WTC11 (cell line): ENCODE measurements at regions not wholly inside any gene's neighbourhood (a gene's known extent, or its start where the extent isn't known, plus 50 kb on each side); places are given as distances from the start of the nearest gene placed in this dataset.

Source experiments
- ATAC-seq: fragments of 200-7000 bp; cut with Tn5 transposase; 2 replicates; pipeline ENCODE4 v1.10.0; 2021; ENCODE audit warnings: mild to moderate bottlenecking, moderate library complexity
- CTCF ChIA-PET: fragments of 300-600 bp; sonication (Branson Sonifier 250); formaldehyde crosslinking; loops from one replicate; lab custom pipeline; 2021; ENCODE audit warnings: antibody characterized with exemption; lab: Charles Lee
- POLR2A ChIA-PET: fragments of 350-600 bp; sonication (Branson Sonifier 250); formaldehyde crosslinking; loops from one replicate; lab custom pipeline; 2021; ENCODE audit warnings: antibody characterized with exemption; lab: Charles Lee
- DNase-seq: peaks from one replicate; pipeline ENCODE4 v3.0.0; 2021; ENCODE audit warnings: low spot score
- H3K27ac Mint-ChIP-seq: 2 replicates; pipeline ENCODE4 v1.8.0; 2021; ENCODE audit warnings: mixed read lengths
- H3K27me3 Mint-ChIP-seq: 2 replicates; pipeline ENCODE4 v1.8.0; 2021; ENCODE audit warnings: low read depth, mild to moderate bottlenecking, moderate library complexity, mixed read lengths
- H3K36me3 Mint-ChIP-seq: 2 replicates; pipeline ENCODE4 v1.8.0; 2021; ENCODE audit warnings: mixed read lengths
- H3K4me1 Mint-ChIP-seq: 2 replicates; pipeline ENCODE4 v1.8.0; 2022; ENCODE audit warnings: mixed read lengths
- H3K4me3 Mint-ChIP-seq: 2 replicates; pipeline ENCODE4 v1.8.0; 2021; ENCODE audit warnings: mild to moderate bottlenecking, moderate library complexity, mixed read lengths
- H3K9me3 Mint-ChIP-seq: 2 replicates; pipeline ENCODE4 v1.8.0; 2021; ENCODE audit warnings: mixed read lengths
- CREM ChIP-seq: sonication (generic); formaldehyde crosslinking; IDR thresholded peaks from 2 replicates; pipeline ENCODE4 v1.8.1; 2022; ENCODE audit warnings: mild to moderate bottlenecking, missing genetic modification reagents, moderate library complexity
- ELF4 ChIP-seq: sonication (generic); formaldehyde crosslinking; IDR thresholded peaks from 2 replicates; pipeline ENCODE4 v1.8.1; 2022; ENCODE audit warnings: low read depth, mild to moderate bottlenecking, moderate library complexity, missing genetic modification reagents
- GRHL2 ChIP-seq: fragments of 250-450 bp; sonication (Bioruptor Pico); IDR thresholded peaks from 2 replicates; pipeline ENCODE4 v1.8.0; 2022; ENCODE audit warnings: mild to moderate bottlenecking, moderate library complexity; ENCODE audit not compliant: insufficient replicate concordance, severe bottlenecking
- HMGA2 ChIP-seq: fragments of 250-450 bp; sonication (Bioruptor Pico); IDR thresholded peaks from 2 replicates; pipeline ENCODE4 v1.4.0; 2021; ENCODE audit warnings: mild to moderate bottlenecking, moderate library complexity
- IRF2 ChIP-seq: sonication (generic); formaldehyde crosslinking; IDR thresholded peaks from 2 replicates; pipeline ENCODE4 v1.8.0; 2022; ENCODE audit warnings: low read depth, missing genetic modification reagents, borderline replicate concordance
- JUN ChIP-seq: sonication (generic); formaldehyde crosslinking; IDR thresholded peaks from 2 replicates; pipeline ENCODE4 v1.8.0; 2023; ENCODE audit warnings: mild to moderate bottlenecking, missing genetic modification reagents
- RORB ChIP-seq: fragments of 250-450 bp; sonication (Bioruptor Pico); IDR thresholded peaks from 2 replicates; pipeline ENCODE4 v1.9.0; 2021; ENCODE audit warnings: mild to moderate bottlenecking
- TP53 ChIP-seq: sonication (generic); formaldehyde crosslinking; IDR thresholded peaks from 2 replicates; pipeline ENCODE4 v1.8.1; 2023; ENCODE audit warnings: mild to moderate bottlenecking, missing genetic modification reagents
- ZNF219 ChIP-seq: sonication (generic); formaldehyde crosslinking; IDR thresholded peaks from 2 replicates; pipeline ENCODE4 v1.8.0; 2023; ENCODE audit warnings: missing genetic modification reagents, mild to moderate bottlenecking, borderline replicate concordance
- TF ChIP-seq, protein P1 (sequence below): sonication (generic); formaldehyde crosslinking; IDR thresholded peaks from 2 replicates; pipeline ENCODE4 v1.8.1; 2022; ENCODE audit warnings: missing genetic modification reagents, borderline replicate concordance
- TF ChIP-seq, protein P2 (sequence below): fragments of 250-450 bp; sonication (Bioruptor Pico); IDR thresholded peaks from 2 replicates; pipeline ENCODE4 v1.9.0; 2021; ENCODE audit warnings: moderate library complexity, mild to moderate bottlenecking, inconsistent platforms, borderline replicate concordance
- TF ChIP-seq, protein P3 (sequence below): sonication (generic); formaldehyde crosslinking; IDR thresholded peaks from 2 replicates; pipeline ENCODE4 v1.8.1; 2022; ENCODE audit warnings: mild to moderate bottlenecking, moderate library complexity, missing genetic modification reagents
- TF ChIP-seq, protein P4 (sequence below): fragments of 250-450 bp; sonication (Bioruptor Pico); conservative IDR thresholded peaks from 2 replicates; pipeline ENCODE4 v1.9.0; 2021; ENCODE audit warnings: mild to moderate bottlenecking
- TF ChIP-seq, protein P5 (sequence below): fragments of 250-450 bp; sonication (Bioruptor Pico); IDR thresholded peaks from 2 replicates; pipeline ENCODE4 v1.8.0; 2021; ENCODE audit warnings: mild to moderate bottlenecking
- TF ChIP-seq, protein P6 (sequence below): sonication (generic); formaldehyde crosslinking; IDR thresholded peaks from 2 replicates; pipeline ENCODE4 v1.8.1; 2023; ENCODE audit warnings: mild to moderate bottlenecking, moderate library complexity, missing genetic modification reagents

DNA sequence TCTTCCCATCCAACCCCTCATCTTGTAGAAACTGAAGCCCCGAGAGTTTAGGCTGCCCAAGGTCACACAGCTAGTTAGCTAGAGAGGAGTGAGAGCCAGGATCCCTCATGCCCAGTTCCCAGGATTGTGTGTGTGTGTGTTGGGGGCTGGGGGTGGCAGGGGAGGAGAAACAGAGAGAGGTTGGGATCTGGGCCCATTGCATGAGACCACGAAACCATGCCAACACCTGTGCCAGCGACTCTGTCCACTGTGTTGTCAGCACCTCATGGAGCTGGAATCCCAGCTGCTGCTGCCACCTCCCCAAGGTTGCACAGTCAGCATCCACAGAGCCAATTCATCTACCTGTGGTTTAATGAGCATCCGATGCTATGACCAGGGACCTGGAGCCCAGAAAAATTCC, 115.4 kb upstream of the ZC3H12A start:
- Mint-ChIP-seq H3K36me3 (no peaks in the 10 kb centered on the region), H3K27me3 (peaks cover 6% of the 10 kb centered on the region), H3K27ac (no peak overlapping the region), H3K4me1 (peaks cover 26% of the 10 kb centered on the region), H3K9me3 (no peaks in the 10 kb centered on the region; the same call in 1 of the 2 replicates), H3K4me3 (no peak overlapping the region)
- POLR2A ChIA-PET, result no interaction called here
- DNase-seq (no peak), ATAC-seq (no peak)
- no peak for TF ChIP-seq IRF2
- CTCF ChIA-PET, result no interaction called here

DNA sequence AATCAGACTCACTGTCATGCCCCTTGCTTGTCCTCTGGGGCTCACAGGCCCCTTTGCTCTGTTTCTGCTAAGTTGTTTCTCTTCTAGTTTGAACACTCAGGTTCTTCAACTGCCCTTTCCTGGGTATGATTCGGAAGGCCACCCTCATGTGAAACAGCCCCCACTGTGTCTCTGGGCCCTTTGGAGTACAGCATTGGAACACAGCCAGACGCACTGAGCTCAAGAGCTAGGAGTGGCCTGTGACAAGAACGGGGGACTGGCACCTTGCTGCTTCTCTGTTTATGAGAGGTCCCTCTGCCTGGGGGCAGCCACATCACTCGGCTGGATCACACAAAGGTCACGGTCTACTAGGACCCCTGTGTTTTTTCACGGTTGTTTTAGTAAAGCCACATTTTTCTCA, 114.4 kb upstream of the ZC3H12A start:
- H3K36me3 Mint-ChIP-seq, result no peaks in the 10 kb centered on the region
- no peak overlapping the region for H3K4me3 Mint-ChIP-seq
- no peaks in the 10 kb centered on the region; the same call in 1 of the 2 replicates for H3K9me3 Mint-ChIP-seq
- ChIA-PET POLR2A (no interaction called here), CTCF (interaction anchor here (0.7 kb wide), 1 partner anchor 17 kb away, joined by 3 read pairs; no protein-coding TSS in a partner anchor)
- ATAC-seq (no peak), DNase-seq (no peak)
- H3K27ac Mint-ChIP-seq, result no peak overlapping the region
- H3K4me1 Mint-ChIP-seq, result peaks cover 27% of the 10 kb centered on the region
- H3K27me3 Mint-ChIP-seq, result peaks cover 6% of the 10 kb centered on the region
- TF ChIP-seq, protein P1, sequence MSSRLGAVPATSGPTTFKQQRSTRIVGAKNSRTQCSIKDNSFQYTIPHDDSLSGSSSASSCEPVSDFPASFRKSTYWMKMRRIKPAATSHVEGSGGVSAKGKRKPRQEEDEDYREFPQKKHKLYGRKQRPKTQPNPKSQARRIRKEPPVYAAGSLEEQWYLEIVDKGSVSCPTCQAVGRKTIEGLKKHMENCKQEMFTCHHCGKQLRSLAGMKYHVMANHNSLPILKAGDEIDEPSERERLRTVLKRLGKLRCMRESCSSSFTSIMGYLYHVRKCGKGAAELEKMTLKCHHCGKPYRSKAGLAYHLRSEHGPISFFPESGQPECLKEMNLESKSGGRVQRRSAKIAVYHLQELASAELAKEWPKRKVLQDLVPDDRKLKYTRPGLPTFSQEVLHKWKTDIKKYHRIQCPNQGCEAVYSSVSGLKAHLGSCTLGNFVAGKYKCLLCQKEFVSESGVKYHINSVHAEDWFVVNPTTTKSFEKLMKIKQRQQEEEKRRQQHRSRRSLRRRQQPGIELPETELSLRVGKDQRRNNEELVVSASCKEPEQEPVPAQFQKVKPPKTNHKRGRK (CRISPR knock-in tag), result no peak
- TF ChIP-seq TP53 (CRISPR knock-in tag) (no peak), HMGA2 (no peak), GRHL2 (CRISPR knock-in tag) (no peak), ELF4 (CRISPR knock-in tag) (no peak), ZNF219 (no peak), RORB (CRISPR knock-in tag) (no peak), JUN (CRISPR knock-in tag) (no peak), CREM (CRISPR knock-in tag) (no peak)
- TF ChIP-seq, protein P2, sequence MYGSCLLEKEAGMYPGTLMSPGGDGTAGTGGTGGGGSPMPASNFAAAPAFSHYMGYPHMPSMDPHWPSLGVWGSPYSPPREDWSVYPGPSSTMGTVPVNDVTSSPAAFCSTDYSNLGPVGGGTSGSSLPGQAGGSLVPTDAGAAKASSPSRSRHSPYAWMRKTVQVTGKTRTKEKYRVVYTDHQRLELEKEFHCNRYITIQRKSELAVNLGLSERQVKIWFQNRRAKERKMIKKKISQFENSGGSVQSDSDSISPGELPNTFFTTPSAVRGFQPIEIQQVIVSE (CRISPR knock-in tag), result no peak
- TF ChIP-seq, protein P3, sequence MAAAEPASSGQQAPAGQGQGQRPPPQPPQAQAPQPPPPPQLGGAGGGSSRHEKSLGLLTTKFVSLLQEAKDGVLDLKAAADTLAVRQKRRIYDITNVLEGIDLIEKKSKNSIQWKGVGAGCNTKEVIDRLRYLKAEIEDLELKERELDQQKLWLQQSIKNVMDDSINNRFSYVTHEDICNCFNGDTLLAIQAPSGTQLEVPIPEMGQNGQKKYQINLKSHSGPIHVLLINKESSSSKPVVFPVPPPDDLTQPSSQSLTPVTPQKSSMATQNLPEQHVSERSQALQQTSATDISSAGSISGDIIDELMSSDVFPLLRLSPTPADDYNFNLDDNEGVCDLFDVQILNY (CRISPR knock-in tag), result no peak
- TF ChIP-seq, protein P4, sequence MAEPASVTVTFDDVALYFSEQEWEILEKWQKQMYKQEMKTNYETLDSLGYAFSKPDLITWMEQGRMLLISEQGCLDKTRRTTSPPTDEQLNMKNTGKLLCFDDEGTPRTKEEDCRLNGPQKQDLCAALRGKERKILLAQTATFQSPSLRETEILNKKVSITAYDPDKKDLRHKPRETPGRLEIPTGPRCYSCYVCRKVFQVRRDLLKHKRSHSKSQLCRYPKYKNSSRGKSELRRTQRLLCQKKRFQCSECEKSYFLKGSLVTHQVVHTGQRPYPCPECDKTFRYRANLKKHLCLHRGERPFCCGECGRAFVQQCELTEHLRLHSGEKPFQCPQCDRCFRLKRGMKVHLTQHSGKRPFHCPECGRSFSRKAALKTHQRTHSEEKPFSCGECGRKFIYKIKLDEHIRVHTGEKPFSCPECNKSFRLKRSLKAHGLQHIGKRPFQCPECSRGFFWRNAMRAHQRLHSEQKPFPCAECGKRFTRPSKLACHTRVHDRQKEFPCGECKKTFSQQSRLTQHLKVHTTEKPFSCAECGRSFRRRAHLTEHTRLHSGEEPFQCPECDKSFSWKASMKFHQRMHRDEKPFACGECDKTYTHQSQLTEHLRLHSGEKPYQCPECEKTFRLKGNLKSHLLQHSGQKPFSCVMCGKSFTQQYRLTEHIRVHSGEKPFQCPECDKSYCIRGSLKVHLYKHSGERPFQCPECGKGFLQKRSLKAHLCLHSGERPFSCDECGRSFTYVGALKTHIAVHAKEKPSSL (CRISPR knock-in tag), result no peak
- TF ChIP-seq, protein P5, sequence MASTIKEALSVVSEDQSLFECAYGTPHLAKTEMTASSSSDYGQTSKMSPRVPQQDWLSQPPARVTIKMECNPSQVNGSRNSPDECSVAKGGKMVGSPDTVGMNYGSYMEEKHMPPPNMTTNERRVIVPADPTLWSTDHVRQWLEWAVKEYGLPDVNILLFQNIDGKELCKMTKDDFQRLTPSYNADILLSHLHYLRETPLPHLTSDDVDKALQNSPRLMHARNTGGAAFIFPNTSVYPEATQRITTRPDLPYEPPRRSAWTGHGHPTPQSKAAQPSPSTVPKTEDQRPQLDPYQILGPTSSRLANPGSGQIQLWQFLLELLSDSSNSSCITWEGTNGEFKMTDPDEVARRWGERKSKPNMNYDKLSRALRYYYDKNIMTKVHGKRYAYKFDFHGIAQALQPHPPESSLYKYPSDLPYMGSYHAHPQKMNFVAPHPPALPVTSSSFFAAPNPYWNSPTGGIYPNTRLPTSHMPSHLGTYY (CRISPR knock-in tag), result no peak
- TF ChIP-seq, protein P6, sequence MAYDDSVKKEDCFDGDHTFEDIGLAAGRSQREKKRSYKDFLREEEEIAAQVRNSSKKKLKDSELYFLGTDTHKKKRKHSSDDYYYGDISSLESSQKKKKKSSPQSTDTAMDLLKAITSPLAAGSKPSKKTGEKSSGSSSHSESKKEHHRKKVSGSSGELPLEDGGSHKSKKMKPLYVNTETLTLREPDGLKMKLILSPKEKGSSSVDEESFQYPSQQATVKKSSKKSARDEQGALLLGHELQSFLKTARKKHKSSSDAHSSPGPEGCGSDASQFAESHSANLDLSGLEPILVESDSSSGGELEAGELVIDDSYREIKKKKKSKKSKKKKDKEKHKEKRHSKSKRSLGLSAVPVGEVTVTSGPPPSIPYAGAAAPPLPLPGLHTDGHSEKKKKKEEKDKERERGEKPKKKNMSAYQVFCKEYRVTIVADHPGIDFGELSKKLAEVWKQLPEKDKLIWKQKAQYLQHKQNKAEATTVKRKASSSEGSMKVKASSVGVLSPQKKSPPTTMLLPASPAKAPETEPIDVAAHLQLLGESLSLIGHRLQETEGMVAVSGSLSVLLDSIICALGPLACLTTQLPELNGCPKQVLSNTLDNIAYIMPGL, result no peak
